GM21576 (cell line): ENCODE measurements at regions not wholly inside any gene's neighbourhood (a gene's known extent, or its start where the extent isn't known, plus 50 kb on each side); places are given as distances from the start of the nearest gene placed in this dataset.

Experiments used
- ATAC-seq: cut with Tn5 transposase; IDR thresholded peaks from one replicate; pipeline ENCODE4 v1.9.1; 2021; ENCODE audit warnings: mild to moderate bottlenecking, moderate library complexity; ENCODE audit not compliant: unreplicated experiment

DNA sequence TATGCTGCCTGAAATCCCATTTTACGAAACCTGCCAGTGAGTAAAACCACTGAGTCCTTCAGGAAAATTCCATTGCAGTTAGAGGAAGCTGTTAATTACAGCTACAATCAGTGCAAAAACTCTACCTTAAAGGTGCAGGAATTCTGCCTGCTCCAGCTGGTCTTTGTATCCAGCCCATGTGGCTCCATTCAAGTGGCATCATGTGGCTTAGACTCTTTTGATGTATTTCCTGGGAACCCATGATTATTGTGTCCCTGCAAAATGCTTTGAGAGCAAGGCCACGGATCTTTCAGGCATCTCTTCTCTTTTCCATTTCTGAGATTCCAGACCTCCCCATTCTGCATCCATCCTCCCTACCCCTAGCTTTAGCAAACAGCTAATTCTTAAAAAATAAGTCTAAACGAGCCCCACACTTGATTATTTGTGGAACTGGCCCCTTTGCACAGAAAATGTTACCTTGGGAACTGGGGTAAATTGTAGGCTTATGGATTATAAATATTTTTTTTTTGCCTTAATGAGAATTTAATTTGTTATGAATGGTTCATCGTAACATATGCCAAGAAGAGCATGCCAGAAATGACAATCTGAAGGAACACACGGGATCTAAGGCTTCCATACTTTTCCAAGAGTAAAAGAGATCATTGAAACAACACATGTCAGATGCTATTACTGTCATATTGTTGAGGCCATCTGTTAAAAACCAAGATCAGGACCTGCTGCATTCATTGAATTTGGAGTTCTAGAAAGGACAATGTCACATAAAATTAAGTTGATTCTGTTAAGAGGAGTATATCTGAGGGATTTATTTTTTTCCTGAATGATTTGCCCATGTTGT lies 144.6 kb downstream of the TPH2 start:
- ATAC-seq = no peak

DNA sequence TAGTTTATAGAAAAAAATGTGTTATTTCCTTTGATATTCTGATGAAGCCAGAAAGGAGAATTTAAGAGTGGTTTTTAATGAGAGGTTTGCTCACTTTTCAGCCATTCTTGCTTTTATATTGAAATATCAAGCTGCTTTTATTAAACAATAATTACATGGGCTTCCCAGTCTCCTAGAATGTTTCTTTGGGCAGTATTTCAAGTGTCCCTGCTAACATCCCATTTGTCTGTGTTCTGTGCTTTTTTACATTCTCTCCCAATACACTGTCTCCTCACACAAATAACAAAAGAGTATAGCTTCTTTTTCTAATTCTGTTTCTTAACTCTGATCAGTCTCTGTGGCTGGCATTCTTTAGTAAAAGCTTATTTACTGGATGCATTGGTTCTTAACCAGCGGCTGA lies 145.4 kb downstream of the TPH2 start:
- ATAC-seq = no peak

DNA sequence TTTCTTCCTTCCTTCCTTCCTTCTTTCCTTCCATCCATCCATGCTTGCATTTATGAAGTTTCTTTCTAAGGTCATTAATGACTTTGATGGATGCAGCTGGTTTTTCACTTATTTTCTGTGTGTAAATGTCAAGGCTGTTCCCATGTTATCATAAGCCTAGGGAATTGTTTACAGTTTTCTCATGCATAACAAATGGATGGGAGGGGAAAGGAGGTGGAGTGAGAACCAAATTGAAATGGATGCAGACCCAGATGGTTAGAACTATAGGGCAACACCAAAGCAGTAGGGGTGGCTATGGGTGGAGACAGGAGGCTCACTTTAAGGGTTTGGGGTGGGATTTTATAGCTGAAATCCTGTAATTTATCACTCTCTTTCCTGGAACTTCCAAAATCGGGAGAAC lies 146.2 kb downstream of the TPH2 start:
- ATAC-seq = no peak

DNA sequence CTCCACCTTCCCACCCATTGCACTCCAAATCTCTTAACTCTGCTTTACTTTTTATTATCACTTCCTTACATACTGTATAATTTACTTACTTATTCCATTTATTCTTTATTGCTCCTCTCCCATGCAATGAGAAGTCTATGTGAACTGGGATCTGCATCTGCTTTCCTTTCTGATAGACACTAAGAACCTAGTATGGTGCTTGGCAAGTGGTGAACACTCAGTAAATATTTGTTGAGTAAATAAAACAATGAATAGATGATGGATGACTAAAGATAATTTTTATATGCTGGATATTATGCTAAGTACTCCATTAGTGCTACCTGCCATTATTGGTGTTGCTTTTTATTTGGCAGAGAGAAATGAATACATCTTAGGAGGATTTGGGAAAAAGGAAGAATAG lies 151.0 kb downstream of the TPH2 start:
- no peak for ATAC-seq

DNA sequence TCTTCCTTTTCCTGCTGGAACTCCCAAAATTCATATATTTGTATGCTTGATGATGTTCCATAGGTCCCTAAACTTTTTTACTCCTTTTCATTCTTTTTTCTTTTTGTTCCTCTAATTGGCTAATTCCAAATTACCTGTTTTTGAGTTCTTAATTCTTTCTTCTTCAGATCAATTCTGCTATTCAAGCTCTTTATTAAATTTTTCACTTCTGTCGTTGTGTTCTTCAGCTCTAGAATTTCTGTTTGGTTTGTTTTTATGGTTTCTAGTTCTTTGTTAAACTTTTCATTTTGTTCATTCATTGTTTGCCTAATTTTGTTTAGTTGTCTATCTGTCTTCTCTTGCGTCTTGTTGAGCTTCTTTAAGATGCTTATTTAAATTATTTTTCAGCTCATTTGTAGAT lies 154.8 kb downstream of the TPH2 start:
- ATAC-seq = no peak

DNA sequence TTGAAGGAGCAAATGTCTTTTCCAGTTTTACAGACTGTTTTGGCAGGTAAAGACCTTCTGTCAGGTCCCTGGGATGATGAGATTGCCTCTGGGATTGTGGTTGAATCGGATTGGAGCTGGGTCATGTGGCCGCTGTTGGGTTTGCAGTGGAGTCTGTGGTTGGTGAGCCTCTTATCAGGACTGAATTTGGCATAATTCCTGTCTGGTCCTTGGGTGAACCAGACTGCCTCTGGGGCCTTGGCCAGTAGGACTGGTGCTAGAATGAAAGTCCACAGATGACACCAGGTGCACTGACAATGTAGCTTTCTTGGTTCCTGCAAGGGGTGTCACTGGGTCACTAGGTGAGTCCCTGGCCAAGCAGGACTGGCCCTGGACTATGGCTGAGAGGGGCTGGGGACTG lies 155.3 kb downstream of the TPH2 start:
- no peak for ATAC-seq

DNA sequence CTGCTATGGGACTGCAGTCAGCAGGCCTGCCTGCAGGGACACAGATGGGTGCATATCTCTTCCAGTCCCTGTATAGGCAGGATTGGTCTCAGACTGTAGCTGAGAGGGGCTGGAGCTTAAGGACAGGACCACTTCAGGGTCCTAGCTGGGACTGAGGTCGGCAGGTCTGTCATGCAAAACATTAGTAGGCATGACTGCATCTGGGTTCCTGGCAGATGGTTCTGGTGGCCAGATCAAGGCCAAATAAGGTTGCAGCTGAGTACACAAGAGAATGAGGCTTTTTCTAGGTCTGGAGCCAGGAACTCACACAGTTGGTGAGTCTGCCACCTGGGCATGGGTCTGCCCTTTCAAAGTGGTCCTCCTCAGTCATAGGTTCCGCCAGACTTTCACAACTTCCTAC lies 155.8 kb downstream of the TPH2 start:
- no peak for ATAC-seq

DNA sequence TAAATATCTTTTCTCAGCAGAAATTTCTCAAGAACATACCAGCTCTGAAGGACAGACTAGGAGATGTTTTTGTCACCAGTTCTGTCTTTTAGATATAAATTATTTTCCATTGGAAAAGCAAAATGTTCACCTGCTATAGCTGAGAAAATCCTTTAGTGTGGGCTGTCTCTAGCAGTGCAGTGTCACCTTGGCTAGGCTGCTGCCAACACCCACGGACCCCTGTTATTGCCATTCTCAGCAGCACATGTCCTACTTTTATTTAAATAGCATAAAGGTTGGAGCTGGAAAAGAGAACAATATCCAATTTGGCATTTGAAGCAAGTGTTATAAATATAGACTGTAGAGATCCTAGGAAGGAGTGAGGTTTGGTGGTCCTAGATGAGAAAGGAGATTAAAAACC lies 156.4 kb downstream of the TPH2 start:
- ATAC-seq = no peak

DNA sequence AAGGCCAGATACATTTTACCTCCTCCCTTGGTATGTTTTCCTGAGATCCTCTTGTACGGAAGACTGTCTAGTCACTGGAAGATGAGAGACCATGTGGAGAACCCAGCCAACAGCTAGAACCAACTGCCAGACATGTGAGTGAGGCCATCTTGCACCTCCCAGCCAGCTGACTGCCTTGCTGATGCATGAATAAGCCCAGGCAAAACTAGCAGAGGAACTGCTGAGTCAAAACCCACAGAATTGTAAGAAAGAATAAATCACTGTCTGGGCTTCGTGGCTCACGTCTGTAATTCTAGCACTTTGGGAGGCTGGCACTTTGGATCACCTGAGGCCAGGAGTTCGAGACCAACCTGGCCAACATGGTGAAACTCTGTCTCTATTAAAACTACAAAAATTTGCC lies 160.0 kb downstream of the TPH2 start:
- no peak for ATAC-seq

DNA sequence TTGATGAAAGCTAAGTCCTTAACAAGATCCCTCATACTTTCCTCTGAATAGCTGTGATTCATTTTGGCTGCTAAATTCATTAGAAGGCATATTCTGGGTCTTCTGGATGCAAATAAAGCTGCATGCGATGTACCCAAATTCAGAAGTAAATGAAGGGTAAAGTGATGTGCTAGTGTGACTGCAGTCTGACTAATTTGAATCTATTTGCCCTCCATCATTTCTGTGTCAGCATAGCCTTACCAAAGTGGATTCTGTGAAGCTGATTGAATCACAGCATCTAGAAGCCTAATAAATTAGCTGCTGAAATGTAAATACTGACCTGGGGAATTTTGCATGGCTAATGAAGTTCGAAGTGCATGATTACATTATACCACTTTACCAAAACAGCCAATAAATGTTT lies 162.2 kb downstream of the TPH2 start:
- ATAC-seq = no peak

DNA sequence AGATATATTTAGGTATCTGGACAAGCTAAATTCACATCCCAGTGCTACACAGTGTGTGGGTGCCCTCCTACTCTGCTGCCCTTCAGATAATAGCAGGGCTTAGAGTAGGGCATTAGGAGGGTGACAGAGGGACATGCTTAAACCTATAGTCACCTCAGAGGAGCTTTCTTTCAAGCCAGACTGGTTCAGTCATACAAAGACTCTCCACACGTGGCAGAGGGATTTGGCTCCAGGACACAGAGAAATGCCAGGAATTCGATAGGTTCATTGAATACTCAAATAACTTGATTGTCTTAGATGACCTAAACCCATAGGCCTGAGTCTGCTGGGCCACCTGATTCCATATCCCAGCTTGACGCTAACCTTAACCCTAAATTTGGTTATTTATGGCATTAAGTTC lies 163.5 kb downstream of the TPH2 start:
- no peak for ATAC-seq

DNA sequence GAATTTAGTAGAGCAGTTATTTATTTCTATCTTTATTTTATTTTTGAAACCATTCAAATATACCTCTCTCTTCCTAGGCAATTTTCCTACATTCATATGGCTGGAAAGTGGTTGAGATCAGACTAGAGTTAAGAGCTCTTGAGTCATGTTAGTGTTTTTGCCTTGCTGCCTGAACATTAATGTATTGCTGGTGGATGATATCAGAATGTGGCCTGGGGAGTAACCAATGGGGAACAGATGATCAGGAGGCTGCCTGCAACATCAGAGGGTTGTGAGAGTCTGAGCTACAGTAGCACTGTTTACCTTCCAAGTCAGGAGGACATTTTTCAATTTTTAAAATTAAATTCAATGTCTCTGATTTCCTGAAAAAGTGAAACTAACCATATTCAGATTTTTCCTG lies 166.3 kb upstream of the TRHDE start:
- no peak for ATAC-seq

DNA sequence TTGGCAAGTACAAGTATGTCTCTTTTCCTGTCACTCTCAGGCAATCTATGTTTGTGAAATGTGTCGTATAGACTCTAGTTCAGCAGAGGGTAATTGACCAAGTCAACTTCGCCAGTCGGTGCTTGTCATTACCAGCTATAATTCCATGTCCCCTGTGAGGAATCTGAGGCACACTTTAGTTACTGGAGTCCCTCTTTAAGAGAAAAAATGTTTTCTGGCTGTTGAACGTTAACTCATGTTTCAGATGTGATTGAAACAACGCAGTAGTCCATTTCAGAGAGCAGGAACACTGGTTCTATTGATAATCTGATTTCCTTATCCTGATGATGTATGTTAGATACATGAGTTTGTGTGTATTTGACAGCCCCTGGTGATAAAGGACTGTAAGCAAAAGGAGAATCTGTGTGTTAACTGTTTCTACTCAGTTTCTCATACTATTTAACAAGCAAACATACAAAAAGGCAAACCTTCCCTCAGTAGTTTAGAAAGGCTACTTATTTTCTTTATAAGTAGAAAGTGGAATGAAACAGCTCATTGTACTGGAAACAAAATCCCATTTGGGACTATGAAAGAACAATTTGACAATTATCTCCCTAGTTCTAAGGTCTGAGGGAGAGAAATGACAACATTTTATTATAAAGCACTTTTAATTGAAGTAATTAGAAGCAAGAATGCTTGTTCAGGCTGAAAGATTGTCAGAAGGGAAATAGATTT lies 161.1 kb upstream of the TRHDE start:
- ATAC-seq = no peak

DNA sequence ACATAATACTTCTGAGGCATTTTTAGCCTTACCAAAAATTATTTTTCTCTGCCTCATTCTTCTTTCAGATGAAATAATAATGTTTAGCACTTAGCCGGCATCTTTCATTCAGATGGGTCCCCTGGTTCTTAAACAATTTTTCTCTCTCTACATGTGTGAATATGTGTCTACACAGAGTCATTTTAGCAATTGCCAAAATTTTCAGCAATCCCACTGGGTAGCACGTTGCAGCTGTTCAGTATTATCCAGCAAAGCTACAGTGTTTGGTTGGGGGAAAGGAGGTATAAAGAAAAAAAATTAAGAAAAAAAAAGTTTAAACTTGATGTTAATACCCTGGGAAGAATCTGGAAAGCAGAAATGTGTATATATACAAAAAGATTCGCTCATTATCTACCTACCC lies 160.5 kb upstream of the TRHDE start:
- ATAC-seq = no peak

DNA sequence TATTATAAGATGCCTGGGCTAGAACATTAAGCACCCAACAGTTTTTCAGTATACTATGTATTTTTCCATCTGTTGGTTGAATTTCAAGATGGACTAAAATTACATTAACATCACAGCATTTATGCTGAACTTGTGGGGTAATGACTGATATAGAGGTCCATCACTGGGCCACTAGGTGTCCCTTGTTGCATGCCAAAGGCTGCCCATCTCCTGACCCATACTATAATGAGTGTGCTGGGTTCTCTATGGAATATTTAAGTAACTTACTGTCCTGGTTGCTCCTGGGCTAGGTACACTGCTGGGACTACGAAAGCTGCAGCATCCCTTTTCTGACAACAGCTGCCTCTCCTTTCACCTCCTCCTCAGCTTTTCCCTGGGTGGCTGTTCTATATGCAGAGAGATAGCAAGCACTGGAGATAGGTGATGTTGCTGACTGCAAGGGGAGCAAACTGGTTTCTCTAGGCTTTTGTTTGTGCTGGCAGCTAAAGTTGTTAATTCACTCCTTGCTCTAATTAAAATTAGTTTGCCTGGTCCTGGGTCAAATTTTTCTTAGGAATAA lies 138.6 kb upstream of the TRHDE start:
- no peak for ATAC-seq

DNA sequence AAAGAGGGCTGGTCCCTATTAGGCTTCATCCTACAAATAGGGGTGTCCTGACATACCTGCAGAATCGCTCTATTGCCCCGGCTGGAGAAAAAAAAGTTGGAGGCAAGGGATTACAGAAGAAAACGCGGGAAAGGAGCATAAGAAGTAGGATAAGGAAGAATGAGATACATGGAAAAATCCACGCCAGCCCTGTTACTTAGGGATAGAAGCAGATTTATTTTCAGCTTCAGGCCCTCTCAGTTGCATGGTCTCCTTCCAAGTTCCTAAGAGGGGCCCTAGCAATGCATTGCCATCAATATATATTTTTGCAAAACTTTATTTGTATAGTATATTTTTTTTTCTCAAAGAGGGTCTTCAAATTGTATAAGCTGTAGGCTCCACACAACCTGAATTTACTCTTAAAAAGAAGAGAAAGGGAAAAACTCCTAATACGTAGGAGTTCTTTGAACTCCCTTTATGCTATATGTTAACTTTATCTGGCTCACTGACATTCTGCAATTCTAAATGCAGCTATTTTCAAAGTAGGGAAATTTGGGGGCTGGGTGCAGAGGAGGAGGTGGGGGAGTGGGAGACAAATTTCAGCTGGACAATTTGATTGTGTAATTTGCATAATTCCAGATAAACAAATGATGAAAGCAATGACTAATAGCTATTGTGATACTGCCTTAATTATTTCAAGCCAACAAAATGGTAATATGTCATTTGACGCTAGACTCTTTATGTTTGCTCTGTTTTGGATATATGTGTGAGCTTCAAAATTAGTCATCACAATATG lies 137.7 kb upstream of the TRHDE start:
- no peak for ATAC-seq

DNA sequence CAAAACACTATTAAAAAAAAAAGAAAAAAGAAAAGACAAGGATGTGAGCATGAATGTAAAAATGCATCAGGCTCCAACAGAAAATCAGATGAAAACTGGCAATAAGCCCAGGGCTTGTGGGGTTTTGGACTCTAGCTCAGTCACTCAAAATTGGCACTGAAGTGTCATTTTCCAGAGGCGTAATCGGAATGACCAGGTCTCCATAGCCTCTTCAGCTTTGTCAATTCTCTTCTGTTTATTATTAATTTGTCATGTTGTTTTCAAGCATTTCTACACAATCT lies 137.2 kb upstream of the TRHDE start:
- no peak for ATAC-seq

DNA sequence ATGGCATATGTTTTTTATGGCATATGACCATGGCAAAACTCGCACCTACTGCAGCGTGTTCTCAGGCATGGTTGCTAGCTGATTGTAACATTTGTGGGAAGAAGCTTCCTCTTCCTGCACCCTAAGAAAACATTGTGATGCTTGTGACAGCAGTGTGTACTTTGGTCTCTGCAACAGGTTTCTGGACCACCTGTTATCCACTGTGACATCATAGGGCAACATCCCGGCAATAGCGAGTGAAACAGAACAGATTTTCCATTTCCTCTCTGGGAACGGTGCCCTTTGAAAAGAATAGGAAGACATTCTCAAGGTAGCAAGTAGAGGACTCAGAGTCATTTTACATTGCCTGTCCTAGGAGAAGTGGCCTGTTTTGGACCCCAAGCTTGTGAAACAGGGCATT lies 135.4 kb upstream of the TRHDE start:
- ATAC-seq = no peak

DNA sequence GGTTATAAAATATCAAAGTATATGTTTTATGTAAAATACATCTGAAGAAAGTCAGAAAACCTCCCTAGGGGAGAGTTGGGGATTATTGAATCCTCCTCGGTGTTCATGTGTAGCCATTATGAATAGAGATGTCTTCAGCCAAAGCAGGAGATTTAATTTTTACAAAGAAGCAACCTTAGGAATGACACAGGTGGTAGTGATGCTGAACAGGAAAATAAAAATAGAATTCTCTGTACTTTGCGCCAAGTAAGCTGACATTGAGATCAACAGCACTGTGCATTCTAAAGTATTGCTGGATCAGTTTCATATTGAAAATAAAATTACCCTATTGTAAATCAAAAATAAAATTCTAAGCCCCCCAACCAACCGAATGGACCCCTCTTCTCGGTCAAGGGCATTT lies 132.8 kb upstream of the TRHDE start:
- ATAC-seq = no peak

DNA sequence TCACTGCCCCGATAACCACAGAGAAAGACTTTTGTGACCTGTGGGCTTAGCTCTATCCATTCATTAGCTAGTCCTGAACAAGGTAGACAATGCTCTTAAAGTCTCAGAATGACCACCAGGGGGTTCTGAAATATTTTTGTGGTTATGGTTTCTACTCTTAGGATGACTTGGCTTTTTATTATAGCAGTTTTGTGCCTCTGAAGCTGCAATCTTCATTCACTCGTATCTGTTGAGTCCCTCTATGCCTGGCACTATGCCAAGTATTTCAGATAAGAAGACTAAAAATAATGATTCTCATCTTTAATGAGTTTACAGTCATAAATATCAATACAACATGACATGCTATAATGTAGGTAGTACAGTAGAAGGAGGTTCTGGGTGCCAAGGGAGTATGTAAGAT lies 130.8 kb upstream of the TRHDE start:
- ATAC-seq = peak; percentile 96

DNA sequence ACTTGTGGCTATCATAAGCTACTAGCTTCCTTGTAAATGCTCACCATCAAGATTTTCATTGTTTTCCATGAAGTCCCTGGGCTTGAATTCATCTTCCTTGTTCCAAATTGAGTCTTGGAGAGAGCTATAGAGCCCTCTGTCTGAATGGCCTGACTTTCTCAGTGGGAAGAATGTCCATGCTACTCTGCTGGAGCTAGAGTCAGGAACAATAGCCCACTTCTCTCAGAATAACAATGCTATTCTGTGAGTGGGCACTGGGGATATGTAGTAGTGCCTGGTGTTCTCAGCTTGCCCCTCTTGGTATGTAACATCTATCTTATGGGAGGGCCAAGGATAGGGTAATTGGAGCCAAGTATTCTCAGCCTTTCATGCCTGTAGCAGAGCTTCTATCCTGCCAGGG lies 127.6 kb upstream of the TRHDE start:
- no peak for ATAC-seq

DNA sequence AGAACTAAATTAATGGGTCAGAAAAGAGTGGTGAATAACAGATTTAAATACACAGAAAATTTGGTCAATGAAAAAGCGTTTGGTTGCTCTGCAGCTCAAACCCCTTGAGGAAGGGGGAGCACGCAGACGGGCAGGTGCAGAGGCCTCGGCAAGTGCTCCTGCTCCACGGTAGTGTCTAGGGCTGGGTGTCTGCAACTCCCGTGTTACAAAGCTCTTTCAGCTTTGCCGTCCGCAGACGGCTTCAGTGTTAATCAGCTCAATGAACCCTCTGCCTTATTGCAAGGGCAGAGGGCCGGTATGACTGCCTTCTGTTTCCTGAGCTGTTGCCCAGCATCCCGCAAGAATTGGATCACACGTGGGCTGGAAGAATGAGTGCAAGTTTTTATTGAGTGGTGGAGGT lies 125.7 kb upstream of the TRHDE start:
- no peak for ATAC-seq
